ENCODE measurements at regions not wholly inside any gene's neighbourhood (a gene's known extent, or its start where the extent isn't known, plus 50 kb on each side); places are given as distances from the start of the nearest gene placed in this dataset.

DNA sequence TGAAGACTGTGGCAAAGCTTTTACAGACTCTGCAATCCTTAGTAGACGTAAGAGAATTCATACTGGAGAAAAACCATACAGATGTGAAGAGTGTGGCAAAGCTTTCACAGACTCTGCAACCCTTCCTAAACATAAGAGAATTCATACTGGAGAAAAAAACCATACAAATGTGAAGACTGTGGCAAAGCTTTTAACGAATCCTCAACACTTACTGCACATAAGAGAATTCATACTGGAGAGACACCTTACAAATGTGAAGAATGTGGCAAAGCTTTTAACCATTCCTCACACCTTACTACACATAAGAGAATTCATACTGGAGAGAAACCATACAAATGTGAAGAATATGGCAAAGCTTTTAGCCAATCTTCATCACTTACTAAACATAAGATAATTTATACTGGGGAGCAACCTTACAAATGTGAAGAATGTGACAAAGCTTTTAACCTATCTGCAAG, 50.1 kb upstream of the ZNF98 start:
- TF ChIP-seq, protein P1, sequence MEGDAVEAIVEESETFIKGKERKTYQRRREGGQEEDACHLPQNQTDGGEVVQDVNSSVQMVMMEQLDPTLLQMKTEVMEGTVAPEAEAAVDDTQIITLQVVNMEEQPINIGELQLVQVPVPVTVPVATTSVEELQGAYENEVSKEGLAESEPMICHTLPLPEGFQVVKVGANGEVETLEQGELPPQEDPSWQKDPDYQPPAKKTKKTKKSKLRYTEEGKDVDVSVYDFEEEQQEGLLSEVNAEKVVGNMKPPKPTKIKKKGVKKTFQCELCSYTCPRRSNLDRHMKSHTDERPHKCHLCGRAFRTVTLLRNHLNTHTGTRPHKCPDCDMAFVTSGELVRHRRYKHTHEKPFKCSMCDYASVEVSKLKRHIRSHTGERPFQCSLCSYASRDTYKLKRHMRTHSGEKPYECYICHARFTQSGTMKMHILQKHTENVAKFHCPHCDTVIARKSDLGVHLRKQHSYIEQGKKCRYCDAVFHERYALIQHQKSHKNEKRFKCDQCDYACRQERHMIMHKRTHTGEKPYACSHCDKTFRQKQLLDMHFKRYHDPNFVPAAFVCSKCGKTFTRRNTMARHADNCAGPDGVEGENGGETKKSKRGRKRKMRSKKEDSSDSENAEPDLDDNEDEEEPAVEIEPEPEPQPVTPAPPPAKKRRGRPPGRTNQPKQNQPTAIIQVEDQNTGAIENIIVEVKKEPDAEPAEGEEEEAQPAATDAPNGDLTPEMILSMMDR (IDR thresholded peaks at IDR 0.05), result no peak
- TF ChIP-seq POLR2A (IDR thresholded peaks at IDR 0.05), result no peak
